ENCODE measurements at regions not wholly inside any gene's neighbourhood (a gene's known extent, or its start where the extent isn't known, plus 50 kb on each side); places are given as distances from the start of the nearest gene placed in this dataset.
A peak's percentile ranks its signal among the peaks of the same experiment; 100 is the strongest.

- Histone ChIP-seq H3K18ac (ENCODE audit: extremely low read depth, low read length) (no peak overlapping the region), H4K5ac (ENCODE audit: insufficient read length, low read depth, low read length) (no peak overlapping the region), H2BK20ac (ENCODE audit: low read length) (no peak overlapping the region), H4K20me1 (replicated peaks in 1 of 2; ENCODE audit: control insufficient read depth in 1 of 2, insufficient read depth in 2 of 2, low read length in 2 of 2) (no peaks in the 10 kb centered on the region), H4K91ac (replicated peaks; ENCODE audit: insufficient read length, low read length) (no peak overlapping the region), H3K4me2 (ENCODE audit: insufficient read depth in 1 of 2, low read depth in 2 of 2, low read length in 2 of 2) (no peak overlapping the region), H2AK5ac (ENCODE audit: low read depth, low read length) (no peak overlapping the region), H4K8ac (ENCODE audit: extremely low read depth, insufficient read depth, low read length) (no peak overlapping the region), H2BK5ac (ENCODE audit: low read depth, low read length) (no peak overlapping the region), H2AFZ (ENCODE audit: low read length) (no peak overlapping the region), H2BK120ac (replicated peaks; ENCODE audit: low read depth, low read length) (no peak overlapping the region), H3K14ac (ENCODE audit: insufficient read length) (no peak overlapping the region), H2BK12ac (ENCODE audit: low read depth, low read length) (no peak overlapping the region), H3K23ac (ENCODE audit: insufficient read length) (no peak overlapping the region), H3K27ac (ENCODE audit: low read depth, low read length) (no peak overlapping the region; the same call in 1 of the 2 replicates), H3K4me3 (ENCODE audit: extremely low read depth in 1 of 4, insufficient read depth in 2 of 4, low read depth in 3 of 4, low read length in 4 of 4) (no peak overlapping the region), H3K4me1 (replicated peaks in 1 of 4; ENCODE audit: control insufficient read depth in 3 of 4, insufficient read depth in 4 of 4, low read length in 3 of 4) (peaks cover 0 to 9% (median 2%) of the 10 kb centered on the region in 4 experiments; a peak in 5 of 7 replicates), H3K36me3 (ENCODE audit: control insufficient read depth in 2 of 4, insufficient read depth in 4 of 4, low read length in 3 of 4) (no peaks in the 10 kb centered on the region), H3K9ac (replicated peaks in 1 of 4; ENCODE audit: extremely low read depth in 1 of 4, low read depth in 3 of 4, low read length in 3 of 4) (no peak overlapping the region), H3K79me1 (ENCODE audit: low read depth, low read length) (no peaks in the 10 kb centered on the region), H3K9me3 (ENCODE audit: insufficient read depth in 2 of 2, low read depth in 1 of 2, low read length in 1 of 2) (peaks cover 0 to 3% of the 10 kb centered on the region in 2 experiments; a peak in 2 of 4 replicates), H2BK15ac (ENCODE audit: low read length) (no peak overlapping the region), H3K56ac (replicated peaks; ENCODE audit: insufficient read length, low read depth, low read length) (no peak overlapping the region), H3K27me3 (replicated peaks in 1 of 4; ENCODE audit: control insufficient read depth in 3 of 4, extremely low read depth in 1 of 4, insufficient read depth in 3 of 4, low read length in 3 of 4) (no peaks in the 10 kb centered on the region), H3K79me2 (ENCODE audit: control insufficient read depth in 1 of 2, insufficient read depth in 2 of 2, low read length in 2 of 2) (no peaks in the 10 kb centered on the region), H3K23me2 (ENCODE audit: low read depth, low read length) (no peaks in the 10 kb centered on the region), H3K4ac (replicated peaks; ENCODE audit: insufficient read length, low read depth, low read length) (no peak overlapping the region)
- DNase-seq (ENCODE audit: low read depth in 1 of 2, low spot score in 2 of 2): peak in 1 of 2 experiments; percentile 45
- ChIA-PET POLR2A (ENCODE audit: partially characterized antibody) (no interaction called here), CTCF (ENCODE audit: partially characterized antibody) (interaction anchor here (3.2 kb wide), 1 partner anchor 19 kb away, joined by 12 read pairs; no protein-coding TSS in a partner anchor)
- 86% methylated on average over 15 of the region's 15 CpGs; no CpG with 5 or more reads in 1 of the 2 experiments for WGBS, 2 experiments (ENCODE audit: extremely low coverage in 1 of 2, insufficient coverage in 1 of 2, insufficient read length in 1 of 2, insufficient replicate concordance in 2 of 2, low coverage in 1 of 2, low lambda C conversion rate in 2 of 2, missing lambda C conversion rate in 1 of 2)
- FAIRE-seq: no peak
- TF ChIP-seq SRF (IDR thresholded peaks at IDR 0.05; ENCODE audit: low read depth, low read length) (no peak), EGR1 (IDR thresholded peaks at IDR 0.05; ENCODE audit: borderline replicate concordance, low read depth, low read length) (no peak)
Observed at GRCh38 chr4:8707045-8707781, 114.6 kb downstream of the CPZ start.

Measured in H1 (cell line).